ENCODE measurements at regions not wholly inside any gene's neighbourhood (a gene's known extent, or its start where the extent isn't known, plus 50 kb on each side); places are given as distances from the start of the nearest gene placed in this dataset.

- TF ChIP-seq POLR2A (IDR thresholded peaks at IDR 0.05) = no peak
- TF ChIP-seq, protein P1, sequence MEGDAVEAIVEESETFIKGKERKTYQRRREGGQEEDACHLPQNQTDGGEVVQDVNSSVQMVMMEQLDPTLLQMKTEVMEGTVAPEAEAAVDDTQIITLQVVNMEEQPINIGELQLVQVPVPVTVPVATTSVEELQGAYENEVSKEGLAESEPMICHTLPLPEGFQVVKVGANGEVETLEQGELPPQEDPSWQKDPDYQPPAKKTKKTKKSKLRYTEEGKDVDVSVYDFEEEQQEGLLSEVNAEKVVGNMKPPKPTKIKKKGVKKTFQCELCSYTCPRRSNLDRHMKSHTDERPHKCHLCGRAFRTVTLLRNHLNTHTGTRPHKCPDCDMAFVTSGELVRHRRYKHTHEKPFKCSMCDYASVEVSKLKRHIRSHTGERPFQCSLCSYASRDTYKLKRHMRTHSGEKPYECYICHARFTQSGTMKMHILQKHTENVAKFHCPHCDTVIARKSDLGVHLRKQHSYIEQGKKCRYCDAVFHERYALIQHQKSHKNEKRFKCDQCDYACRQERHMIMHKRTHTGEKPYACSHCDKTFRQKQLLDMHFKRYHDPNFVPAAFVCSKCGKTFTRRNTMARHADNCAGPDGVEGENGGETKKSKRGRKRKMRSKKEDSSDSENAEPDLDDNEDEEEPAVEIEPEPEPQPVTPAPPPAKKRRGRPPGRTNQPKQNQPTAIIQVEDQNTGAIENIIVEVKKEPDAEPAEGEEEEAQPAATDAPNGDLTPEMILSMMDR (IDR thresholded peaks at IDR 0.05) = no peak
Measured at GRCh38 chr11:19644316-19644715, 68.3 kb upstream of the NAV2 start.
